ENCODE measurements at regions not wholly inside any gene's neighbourhood (a gene's known extent, or its start where the extent isn't known, plus 50 kb on each side); places are given as distances from the start of the nearest gene placed in this dataset.

- 24 to 31% methylated on average over 3 of the region's 3 CpGs for WGBS, 2 donors
- H3K27me3 ChIP-seq, result no peaks in the 10 kb centered on the region
- FAIRE-seq, result no peak
- TF ChIP-seq CTCF (IDR thresholded peaks at IDR 0.05), result no peak
- no peak for DNase-seq
- peak in 2 of 4 donors; percentile 19 to 37 for ATAC-seq
- intact Hi-C loops (cut with DNase I), result no loop called here
- no peaks in the 10 kb centered on the region for H3K9me3 ChIP-seq
- no peaks in the 10 kb centered on the region for H3K36me3 ChIP-seq
- no peak overlapping the region for H3K27ac ChIP-seq
- no peak overlapping the region for H3K4me3 ChIP-seq
- no peaks in the 10 kb centered on the region for H3K4me1 ChIP-seq
These were observed 88.1 kb upstream of the SLC8A1 start for GRCh38 chr2:40540026-40540425.

- no peaks in the 10 kb centered on the region for H3K27me3 ChIP-seq
- H3K4me3 ChIP-seq, result no peak overlapping the region
- TF ChIP-seq CTCF (IDR thresholded peaks at IDR 0.05), result no peak
- no peaks in the 10 kb centered on the region for H3K36me3 ChIP-seq
- H3K9me3 ChIP-seq, result no peaks in the 10 kb centered on the region
- no peak overlapping the region for H3K27ac ChIP-seq
- WGBS, 2 donors, result 69 to 77% methylated on average over 2 of the region's 2 CpGs
- no peaks in the 10 kb centered on the region for H3K4me1 ChIP-seq
- no peak for DNase-seq
- FAIRE-seq, result no peak
- no peak for ATAC-seq
- intact Hi-C loops (cut with DNase I), result no loop called here
These were observed 91.5 kb upstream of the SLC8A1 start for GRCh38 chr2:40543381-40543780.

DNA sequence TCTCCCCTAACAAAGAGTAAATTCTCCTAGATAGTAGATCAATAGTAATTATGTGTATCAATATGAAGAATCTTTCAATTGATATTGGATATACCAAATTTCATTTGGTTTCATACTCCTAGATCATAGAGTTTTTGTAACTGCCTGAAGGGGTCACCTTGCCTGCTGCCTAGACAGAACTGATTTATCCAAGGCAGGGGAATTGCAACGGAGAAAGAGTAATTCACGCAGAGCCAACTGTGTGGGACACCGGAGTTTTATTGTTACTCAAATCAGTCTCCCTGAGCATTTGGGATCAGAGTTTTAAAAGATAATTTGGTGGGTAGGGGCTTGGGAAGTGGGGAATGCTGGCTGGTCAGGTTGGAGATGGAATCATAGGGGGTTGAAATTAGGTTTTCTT, 92.2 kb upstream of the SLC8A1 start:
- Histone ChIP-seq H3K27ac (no peak overlapping the region), H3K4me3 (no peak overlapping the region), H3K9me3 (no peaks in the 10 kb centered on the region), H3K36me3 (no peaks in the 10 kb centered on the region), H3K4me1 (no peaks in the 10 kb centered on the region), H3K27me3 (no peaks in the 10 kb centered on the region)
- 86 to 88% methylated on average over 3 of the region's 3 CpGs for WGBS, 2 donors
- TF ChIP-seq CTCF (IDR thresholded peaks at IDR 0.05), result no peak
- DNase-seq (no peak), FAIRE-seq (no peak), ATAC-seq (no peak)
- intact Hi-C loops (cut with DNase I), result no loop called here

GRCh38 chr2:40545645-40546044, 93.8 kb upstream of the SLC8A1 start:
- Histone ChIP-seq H3K27ac (no peak overlapping the region), H3K4me3 (no peak overlapping the region), H3K27me3 (no peaks in the 10 kb centered on the region), H3K4me1 (no peaks in the 10 kb centered on the region), H3K9me3 (no peaks in the 10 kb centered on the region), H3K36me3 (no peaks in the 10 kb centered on the region)
- TF ChIP-seq CTCF (IDR thresholded peaks at IDR 0.05), result no peak
- WGBS, 2 donors, result 39 to 50% methylated on average over 4 of the region's 4 CpGs
- no peak for DNase-seq
- intact Hi-C loops (cut with DNase I), result no loop called here
- no peak for ATAC-seq
- FAIRE-seq, result no peak

GRCh38 chr2:40546439-40547191, 94.7 kb upstream of the SLC8A1 start:
- FAIRE-seq (no peak), ATAC-seq (no peak), DNase-seq (no peak)
- no peak for TF ChIP-seq CTCF (IDR thresholded peaks at IDR 0.05)
- no peaks in the 10 kb centered on the region for H3K27me3 ChIP-seq
- H3K4me1 ChIP-seq, result no peaks in the 10 kb centered on the region
- no peak overlapping the region for H3K4me3 ChIP-seq
- intact Hi-C loops (cut with DNase I), result no loop called here
- no peaks in the 10 kb centered on the region for H3K36me3 ChIP-seq
- H3K9me3 ChIP-seq, result no peaks in the 10 kb centered on the region
- WGBS, 2 donors, result 48 to 58% methylated on average over 8 of the region's 8 CpGs
- no peak overlapping the region for H3K27ac ChIP-seq

All from pancreas (tissue), 10 donors.